HG02981 (cell line): ENCODE measurements at regions not wholly inside any gene's neighbourhood (a gene's known extent, or its start where the extent isn't known, plus 50 kb on each side); places are given as distances from the start of the nearest gene placed in this dataset.
"Not testable (repeated sequence)": the region's sequence is repeated elsewhere in the genome, so short reads cannot be mapped to it uniquely, and the experiment has no call there.

Experiments used
- ATAC-seq: cut with Tn5 transposase; IDR thresholded peaks from one replicate; pipeline ENCODE4 v1.9.1; 2021; ENCODE audit warnings: mild to moderate bottlenecking, moderate library complexity; ENCODE audit not compliant: unreplicated experiment

- ATAC-seq, result not testable (repeated sequence)
Measured at GRCh38 chr21:25531538-25532250, 75.6 kb downstream of the MRPL39 start.

GRCh38 chr21:25528515-25528914 lies 78.8 kb downstream of the MRPL39 start:
- no peak for ATAC-seq

DNA sequence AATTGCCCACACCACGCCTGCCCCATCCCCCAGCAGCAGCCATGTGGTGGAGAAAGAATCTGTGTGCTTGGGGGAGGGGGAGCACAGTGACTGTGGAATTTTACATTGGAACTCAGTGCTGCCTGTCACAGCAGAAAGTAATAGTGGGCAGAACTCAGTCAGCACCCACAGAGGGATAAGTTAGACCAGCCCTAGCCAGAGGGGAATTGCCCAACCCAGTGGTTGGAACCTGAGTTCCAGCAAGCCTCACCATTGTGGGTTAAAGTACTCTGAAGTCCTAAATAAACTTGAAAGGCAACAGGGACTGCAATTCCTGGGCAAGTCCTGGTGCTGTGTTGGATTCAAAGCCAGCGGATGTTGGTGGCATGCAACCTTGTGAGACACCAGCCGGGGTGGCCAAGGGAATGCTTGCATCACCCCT lies 88.8 kb downstream of the MRPL39 start:
- no peak for ATAC-seq

DNA sequence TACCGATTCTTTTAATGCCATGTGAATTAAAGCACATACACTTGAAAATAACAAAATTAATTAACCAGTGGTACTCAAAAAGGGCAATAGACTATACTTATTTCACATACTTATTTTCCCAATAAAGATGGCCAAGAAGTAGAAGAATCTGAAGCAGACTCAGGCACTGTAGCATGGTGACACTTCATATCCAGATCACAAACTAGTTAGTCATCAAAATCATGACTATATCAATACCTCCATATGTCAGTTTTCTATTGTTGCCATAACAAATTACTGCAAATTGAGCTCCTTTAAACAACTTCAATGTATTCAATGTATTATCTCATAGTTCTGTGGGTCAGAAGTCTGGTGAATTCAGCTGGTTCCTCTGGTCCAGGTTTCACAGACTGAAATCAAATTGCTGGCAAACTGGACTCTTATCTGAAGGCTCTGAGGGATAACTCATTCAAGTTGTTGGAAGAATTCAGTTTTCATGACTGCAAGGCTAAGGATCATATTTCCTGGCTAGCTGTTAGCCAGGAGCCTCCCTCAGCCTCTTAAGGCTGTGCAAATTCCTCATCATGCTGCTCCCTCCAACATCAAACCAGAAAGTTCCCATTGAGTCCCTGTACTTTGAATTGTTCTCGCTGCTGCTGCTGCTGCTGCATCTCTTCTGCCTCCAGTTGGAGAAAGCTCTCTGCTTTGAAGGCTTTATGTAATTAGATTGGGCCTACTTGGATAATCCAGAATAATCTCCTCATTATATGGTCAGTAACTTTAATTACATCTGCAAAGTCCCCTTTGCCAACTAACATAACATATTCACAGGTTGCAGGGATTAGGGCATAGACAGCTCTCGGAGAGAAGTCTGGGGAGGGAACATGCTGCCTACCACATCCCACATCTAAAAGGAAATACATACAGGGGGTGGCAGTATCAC lies 91.5 kb downstream of the MRPL39 start:
- ATAC-seq, result no peak

GRCh38 chr21:25513810-25514209 lies 93.5 kb downstream of the MRPL39 start:
- ATAC-seq, result no peak

- no peak for ATAC-seq
Measured at GRCh38 chr21:25512095-25513081, 94.9 kb downstream of the MRPL39 start.

DNA sequence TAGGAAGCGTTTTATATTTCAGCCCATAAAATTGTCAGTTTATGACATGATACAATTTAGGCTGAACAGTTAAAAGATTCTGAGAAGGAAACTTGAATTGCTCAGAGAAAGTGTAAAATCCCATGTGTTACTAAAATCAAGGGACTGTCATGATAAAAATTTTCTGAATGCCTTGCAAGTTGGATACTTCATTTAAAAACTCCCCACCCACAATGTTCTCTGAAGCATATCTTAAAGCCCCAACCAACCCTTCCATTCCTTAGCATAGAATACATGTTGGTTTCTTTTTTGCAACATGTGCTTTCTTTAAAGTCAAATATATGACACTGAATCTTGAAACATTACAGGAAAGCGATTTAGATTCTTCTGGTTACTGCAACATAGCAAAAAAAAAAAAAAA lies 97.4 kb downstream of the MRPL39 start:
- peak; percentile 47 for ATAC-seq

- no peak for ATAC-seq
Measured at GRCh38 chr21:25508364-25508763, 98.9 kb downstream of the MRPL39 start.

GRCh38 chr21:25507522-25507921 lies 99.8 kb downstream of the MRPL39 start:
- peak; percentile 47 for ATAC-seq

DNA sequence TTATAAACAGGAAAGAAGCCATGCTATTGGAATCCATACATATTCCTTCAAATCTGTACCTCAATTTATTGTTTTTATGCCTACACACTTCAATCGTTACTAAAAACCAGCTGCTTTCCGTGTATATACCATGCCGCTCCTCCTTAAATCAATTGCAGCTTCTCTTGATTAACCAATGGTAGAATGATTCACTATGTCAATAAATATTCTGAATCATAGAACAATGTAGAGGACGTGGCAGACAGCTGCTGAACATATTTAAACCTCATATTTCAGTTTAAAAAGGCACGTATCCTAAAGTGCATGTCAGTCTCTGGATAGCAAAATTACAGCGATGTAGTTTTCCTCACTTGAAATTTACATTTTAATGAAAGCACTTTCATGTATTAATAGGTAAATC lies 100.4 kb downstream of the MRPL39 start:
- ATAC-seq, result no peak

DNA sequence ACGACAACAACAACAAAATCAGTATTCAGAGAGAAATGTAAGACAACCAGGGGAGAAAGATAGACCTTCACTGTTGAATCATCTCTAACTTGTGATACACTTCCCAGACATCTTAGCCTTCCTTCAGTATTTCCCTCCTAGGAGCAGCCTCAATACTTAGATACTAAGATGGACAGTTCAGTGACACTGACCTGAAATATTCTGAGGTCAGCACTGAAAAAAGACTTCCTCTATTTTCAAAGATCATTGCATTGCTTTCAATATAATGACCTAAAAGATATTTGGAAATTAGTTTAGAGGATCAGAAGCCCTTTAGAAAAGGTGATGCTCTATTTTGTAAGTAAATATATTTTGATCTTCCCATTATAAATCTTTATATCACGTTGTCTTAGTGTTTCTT lies 101.0 kb downstream of the MRPL39 start:
- no peak for ATAC-seq

DNA sequence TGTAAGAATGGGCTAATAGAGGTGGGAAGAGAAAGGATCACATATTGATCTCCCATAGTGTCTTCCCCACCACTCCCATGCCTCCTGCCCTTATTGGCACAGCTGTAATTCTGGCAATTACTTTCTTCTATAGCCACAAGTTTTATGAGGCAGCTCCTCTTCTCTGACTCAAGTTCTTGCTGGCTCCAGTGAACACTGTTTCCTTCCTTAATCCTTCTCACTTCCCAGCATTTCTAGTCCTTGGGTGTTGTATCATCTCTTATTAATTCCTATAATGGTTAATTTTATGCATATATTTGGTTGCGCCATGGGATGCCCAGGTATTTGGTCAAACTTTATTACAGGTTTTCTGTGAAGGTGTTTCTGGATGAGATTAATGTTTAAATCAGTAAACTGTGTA lies 103.3 kb downstream of the MRPL39 start:
- no peak for ATAC-seq

DNA sequence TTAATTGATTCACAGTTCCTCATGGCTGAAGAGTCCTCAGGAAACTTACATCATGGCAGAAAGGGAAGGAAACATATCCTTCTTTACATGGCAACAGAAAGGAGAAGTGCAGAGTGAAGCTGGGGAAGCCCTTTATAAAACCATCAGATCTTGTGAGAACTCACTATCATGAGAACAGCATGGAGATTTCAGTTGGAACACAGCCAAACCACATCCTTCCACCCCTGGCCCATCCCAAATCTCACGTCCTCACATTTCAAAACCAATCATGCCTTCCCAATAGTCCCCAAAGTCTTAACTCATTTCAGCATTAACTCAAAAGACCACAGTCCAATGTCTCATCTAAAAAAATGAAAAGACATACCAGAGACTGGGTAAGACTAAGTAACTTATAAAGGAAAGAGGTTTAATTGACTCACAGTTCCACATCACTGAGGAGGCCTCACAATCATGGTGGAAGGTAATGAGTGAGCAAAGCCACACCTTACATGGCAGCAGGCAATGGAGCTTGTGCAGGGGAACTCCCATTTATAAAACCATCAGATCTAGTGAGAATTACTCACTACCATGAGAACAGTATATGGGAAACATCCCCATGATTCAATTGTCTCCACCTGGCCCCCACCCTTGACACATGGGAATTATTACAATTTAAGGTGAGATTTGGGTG lies 105.2 kb downstream of the MRPL39 start:
- peak; percentile 66 for ATAC-seq

GRCh38 chr21:25501462-25501861 lies 105.8 kb downstream of the MRPL39 start:
- ATAC-seq, result peak; percentile 22

DNA sequence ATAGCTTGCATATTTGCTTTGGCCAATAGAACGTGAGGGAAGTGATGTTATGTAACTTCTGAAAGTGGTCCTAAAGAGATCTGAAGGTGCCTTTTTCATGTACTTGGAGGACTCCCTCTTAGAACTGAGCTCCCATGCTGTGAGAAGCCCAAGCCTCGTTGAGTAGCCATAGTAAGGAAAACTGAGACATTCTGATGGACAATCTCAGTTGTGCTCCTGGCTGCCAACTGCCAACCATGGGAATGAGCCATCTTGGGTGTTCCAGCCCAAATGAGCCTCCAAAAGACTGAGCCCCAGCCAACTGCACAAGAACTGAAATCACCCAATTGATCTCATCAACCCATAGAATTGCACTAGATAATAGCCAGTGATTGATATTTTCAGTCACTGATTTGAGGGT lies 106.7 kb downstream of the MRPL39 start:
- no peak for ATAC-seq

GRCh38 chr21:25496825-25497482 lies 110.3 kb downstream of the MRPL39 start:
- no peak for ATAC-seq

DNA sequence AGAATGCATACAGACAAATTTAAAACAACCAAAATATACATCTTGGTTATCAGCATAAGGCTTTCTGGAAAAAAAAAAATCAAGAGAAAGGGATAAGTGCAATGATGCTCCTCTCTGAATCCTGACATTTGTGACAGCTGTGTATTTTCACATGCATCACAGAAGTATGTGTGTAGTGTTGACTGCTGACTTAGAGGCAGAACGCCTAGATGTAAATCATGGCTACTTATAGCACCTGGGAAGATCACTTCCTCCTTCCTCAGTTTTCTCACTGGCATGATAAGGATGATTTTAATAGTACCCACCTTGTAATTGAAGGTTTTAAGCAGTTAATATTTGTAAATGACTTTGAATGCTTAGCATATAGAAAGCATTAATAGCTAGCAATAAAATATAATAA lies 112.5 kb downstream of the MRPL39 start:
- no peak for ATAC-seq

DNA sequence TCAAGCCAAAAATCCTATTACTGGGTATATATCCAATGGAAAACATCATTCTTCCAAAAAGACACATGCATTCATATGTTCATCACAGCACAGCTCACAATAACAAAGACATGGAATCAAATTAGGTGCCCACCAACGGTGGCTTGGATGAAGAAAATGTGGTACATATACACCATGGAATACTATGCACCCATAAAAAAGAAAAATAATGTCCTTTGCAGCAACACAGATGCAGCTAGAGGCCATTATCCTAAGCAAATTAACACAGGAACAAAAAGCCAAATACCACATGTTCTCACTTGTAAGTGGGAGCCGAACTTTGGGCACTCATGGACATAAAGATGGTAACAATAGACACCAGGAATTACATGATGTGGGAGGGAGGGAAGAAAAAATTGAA lies 113.6 kb downstream of the MRPL39 start:
- ATAC-seq, result no peak

GRCh38 chr21:25491267-25491666 lies 116.0 kb downstream of the MRPL39 start:
- no peak for ATAC-seq

GRCh38 chr21:25490742-25491141 lies 116.5 kb downstream of the MRPL39 start:
- no peak for ATAC-seq
